ENCODE measurements at regions not wholly inside any gene's neighbourhood (a gene's known extent, or its start where the extent isn't known, plus 50 kb on each side); places are given as distances from the start of the nearest gene placed in this dataset.
A peak's percentile ranks its signal among the peaks of the same experiment; 100 is the strongest.

DNA sequence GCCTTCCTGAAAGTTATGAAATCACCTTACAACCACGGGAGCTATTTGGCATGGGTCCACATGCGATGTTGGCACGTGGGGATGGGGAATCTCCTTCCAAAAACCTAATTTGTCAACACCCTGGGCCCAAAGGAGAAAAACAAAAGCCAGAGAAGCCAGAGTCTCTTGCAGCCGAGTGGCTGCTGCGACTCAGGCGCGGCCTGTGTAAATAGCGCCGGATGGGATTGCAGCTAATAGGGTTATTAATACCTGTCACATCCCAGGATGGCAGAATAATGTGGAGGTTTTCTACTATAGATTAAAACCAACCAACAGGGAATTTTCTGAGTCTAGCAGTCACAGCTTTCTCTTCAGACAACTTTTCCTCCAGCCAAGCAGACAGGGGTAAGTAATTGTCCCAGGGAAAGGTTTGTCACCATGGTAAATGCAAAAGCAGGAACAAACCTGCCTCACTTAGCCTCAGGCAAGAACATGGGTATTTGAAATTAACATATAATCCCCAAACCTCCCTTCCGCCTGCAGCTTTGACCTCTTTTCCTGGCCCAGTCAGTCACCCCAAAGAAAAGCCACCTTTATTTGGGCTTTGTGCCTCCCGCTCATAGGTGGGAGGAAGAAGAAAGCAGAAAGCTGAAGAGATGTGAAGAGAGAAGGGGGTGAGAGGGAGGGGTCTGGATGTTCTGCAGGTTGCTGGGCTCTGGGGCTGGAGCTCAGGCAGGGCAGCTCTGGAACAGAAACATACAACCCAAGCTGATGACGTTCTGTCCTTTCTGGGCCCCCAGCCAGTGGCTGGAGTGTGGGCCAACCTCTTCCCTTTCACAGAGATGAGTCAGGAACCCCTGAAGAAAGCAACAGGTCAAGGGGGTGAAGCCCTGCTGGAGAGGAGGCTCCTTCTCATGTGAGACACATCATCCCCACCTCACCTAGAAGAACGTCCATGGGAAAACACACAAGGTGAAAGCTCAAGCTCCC lies 376.5 kb downstream of the NXPE2 start:
- Histone ChIP-seq H3K9me3 (peaks cover 13% of the 10 kb centered on the region), H3K4me1 (no peaks in the 10 kb centered on the region), H3K27ac (no peak overlapping the region), H3K27me3 (ENCODE audit: insufficient read depth in 3 of 3, low read length in 2 of 3) (no peaks in the 10 kb centered on the region), H3K36me3 (ENCODE audit: insufficient read depth in 1 of 2, low read depth in 1 of 2) (no peaks in the 10 kb centered on the region), H3K4me3 (no peak overlapping the region)
- DNase-seq (peak in 1 of 2 donors; percentile 27), ATAC-seq (peak; percentile 36 to 76 (median 54))
- TF ChIP-seq, protein P1, sequence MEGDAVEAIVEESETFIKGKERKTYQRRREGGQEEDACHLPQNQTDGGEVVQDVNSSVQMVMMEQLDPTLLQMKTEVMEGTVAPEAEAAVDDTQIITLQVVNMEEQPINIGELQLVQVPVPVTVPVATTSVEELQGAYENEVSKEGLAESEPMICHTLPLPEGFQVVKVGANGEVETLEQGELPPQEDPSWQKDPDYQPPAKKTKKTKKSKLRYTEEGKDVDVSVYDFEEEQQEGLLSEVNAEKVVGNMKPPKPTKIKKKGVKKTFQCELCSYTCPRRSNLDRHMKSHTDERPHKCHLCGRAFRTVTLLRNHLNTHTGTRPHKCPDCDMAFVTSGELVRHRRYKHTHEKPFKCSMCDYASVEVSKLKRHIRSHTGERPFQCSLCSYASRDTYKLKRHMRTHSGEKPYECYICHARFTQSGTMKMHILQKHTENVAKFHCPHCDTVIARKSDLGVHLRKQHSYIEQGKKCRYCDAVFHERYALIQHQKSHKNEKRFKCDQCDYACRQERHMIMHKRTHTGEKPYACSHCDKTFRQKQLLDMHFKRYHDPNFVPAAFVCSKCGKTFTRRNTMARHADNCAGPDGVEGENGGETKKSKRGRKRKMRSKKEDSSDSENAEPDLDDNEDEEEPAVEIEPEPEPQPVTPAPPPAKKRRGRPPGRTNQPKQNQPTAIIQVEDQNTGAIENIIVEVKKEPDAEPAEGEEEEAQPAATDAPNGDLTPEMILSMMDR (IDR thresholded peaks at IDR 0.05): no peak
- intact Hi-C loops (cut with DNase I): no loop called here
- 69 to 74% (median 71%) methylated on average over 13 of the region's 13 CpGs for WGBS, 3 donors

DNA sequence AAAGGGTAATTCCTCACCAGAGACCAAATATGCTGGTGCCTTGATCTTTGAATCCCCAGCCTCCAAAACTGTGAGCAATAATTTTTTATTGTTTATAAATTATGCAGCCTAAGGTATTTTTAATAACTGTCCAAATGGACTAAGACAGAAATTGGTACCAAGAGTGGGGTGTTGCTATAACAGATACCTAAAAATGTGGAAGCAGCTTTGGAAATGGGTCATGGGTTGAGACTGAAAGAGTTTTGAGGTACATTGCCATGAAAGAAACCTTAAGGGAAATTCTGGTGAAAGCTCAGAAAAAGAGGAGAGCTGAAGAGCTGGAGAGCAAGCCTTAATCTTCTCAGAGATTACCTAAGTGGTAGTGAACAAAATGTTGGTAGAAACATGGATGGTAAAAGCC lies 378.2 kb downstream of the NXPE2 start:
- Histone ChIP-seq H3K27me3 (ENCODE audit: insufficient read depth in 3 of 3, low read length in 2 of 3) (no peaks in the 10 kb centered on the region), H3K36me3 (ENCODE audit: insufficient read depth in 1 of 2, low read depth in 1 of 2) (no peaks in the 10 kb centered on the region), H3K27ac (no peak overlapping the region), H3K4me3 (no peak overlapping the region), H3K9me3 (peaks cover 13% of the 10 kb centered on the region), H3K4me1 (no peaks in the 10 kb centered on the region)
- ATAC-seq: no peak
- intact Hi-C loops (cut with DNase I): no loop called here
- TF ChIP-seq, protein P1 (IDR thresholded peaks at IDR 0.05): no peak
- no peak for DNase-seq

DNA sequence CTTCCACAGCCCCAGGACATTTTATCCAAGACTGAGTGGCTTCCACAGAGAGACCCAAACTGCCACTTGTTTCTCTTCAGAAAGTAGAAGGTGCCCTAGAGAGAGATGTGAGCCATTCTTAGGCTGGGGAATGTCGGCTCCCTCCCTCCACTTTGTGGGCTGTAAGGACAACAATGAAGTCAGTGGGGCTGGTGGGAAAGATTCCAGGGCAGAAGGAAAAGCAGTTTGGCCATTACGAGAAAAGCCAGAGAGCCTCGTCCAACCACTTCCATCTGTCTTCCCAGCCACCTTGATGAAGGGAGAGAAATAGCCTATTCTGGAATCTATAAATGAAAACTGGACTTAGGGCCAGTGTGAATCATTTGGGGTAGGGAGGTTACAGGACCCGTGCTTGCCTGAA lies 382.5 kb downstream of the NXPE2 start:
- intact Hi-C loops (cut with DNase I): no loop called here
- no peak for DNase-seq
- Histone ChIP-seq H3K36me3 (ENCODE audit: insufficient read depth in 1 of 2, low read depth in 1 of 2) (no peaks in the 10 kb centered on the region), H3K9me3 (peaks cover 12% of the 10 kb centered on the region), H3K4me3 (no peak overlapping the region), H3K27ac (no peak overlapping the region), H3K27me3 (ENCODE audit: insufficient read depth in 3 of 3, low read length in 2 of 3) (peaks cover 0 to 2% (median 0%) of the 10 kb centered on the region in 3 donors), H3K4me1 (no peaks in the 10 kb centered on the region)
- TF ChIP-seq, protein P1 (IDR thresholded peaks at IDR 0.05): no peak
- WGBS, 3 donors: 60 to 66% (median 63%) methylated on average over 4 of the region's 4 CpGs
- ATAC-seq: no peak

DNA sequence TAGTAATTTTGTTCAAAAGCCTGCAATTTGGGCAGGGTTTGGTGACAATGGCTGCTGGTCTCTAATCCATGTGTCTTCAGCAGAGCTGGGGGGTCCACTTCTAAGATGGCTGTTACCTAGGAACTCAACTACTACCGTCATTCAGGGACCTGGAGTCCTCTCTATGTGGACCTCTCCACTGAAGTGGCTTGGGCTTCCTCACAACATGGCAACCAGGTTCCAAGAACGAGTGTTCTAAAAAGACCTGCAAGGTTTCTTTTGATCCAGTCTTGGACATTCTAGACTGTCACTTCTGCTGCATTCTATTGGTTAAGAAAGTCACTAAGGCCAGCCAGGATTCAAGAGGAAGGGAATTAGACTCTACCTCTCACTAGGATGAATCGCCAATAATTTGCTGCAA lies 387.0 kb downstream of the NXPE2 start:
- ATAC-seq (no peak), DNase-seq (no peak)
- Histone ChIP-seq H3K36me3 (ENCODE audit: insufficient read depth in 1 of 2, low read depth in 1 of 2) (no peaks in the 10 kb centered on the region), H3K9me3 (no peaks in the 10 kb centered on the region), H3K27ac (no peak overlapping the region), H3K27me3 (ENCODE audit: insufficient read depth in 3 of 3, low read length in 2 of 3) (peaks cover 0 to 2% (median 0%) of the 10 kb centered on the region in 3 donors), H3K4me1 (no peaks in the 10 kb centered on the region), H3K4me3 (no peak overlapping the region)
- TF ChIP-seq, protein P1 (IDR thresholded peaks at IDR 0.05): no peak
- intact Hi-C loops (cut with DNase I): no loop called here
- WGBS, 3 donors: 89 to 93% (median 92%) methylated on average over 3 of the region's 3 CpGs

Measured in psoas muscle (tissue), 7 donors.